Astrocyte (in vitro differentiated cells and primary cell): ENCODE measurements at regions not wholly inside any gene's neighbourhood (a gene's known extent, or its start where the extent isn't known, plus 50 kb on each side); places are given as distances from the start of the nearest gene placed in this dataset.
A peak's percentile ranks its signal among the peaks of the same experiment; 100 is the strongest.
"Not testable (repeated sequence)": the region's sequence is repeated elsewhere in the genome, so short reads cannot be mapped to it uniquely, and the experiment has no call there.

Source experiments
- DNase-seq: peaks from one replicate; pipeline ENCODE4 v3.0.0-alpha.2; 2010; ENCODE audit warnings: low read depth
- FAIRE-seq: peaks from 2 replicates; lab custom pipeline; 2011; peaks lifted over from hg19 to GRCh38; lab: Jason Lieb, UNC
- H2AFZ ChIP-seq: 2 replicates; pipeline ENCODE4 v1.6.0; 2012; ENCODE audit warnings: low read depth, low read length, inconsistent platforms
- H3K27ac ChIP-seq: 2 replicates; pipeline ENCODE4 v1.5.1; 2011; ENCODE audit warnings: low read depth, low read length, inconsistent platforms
- H3K27me3 ChIP-seq: 2 replicates; pipeline ENCODE4 v1.6.0; 2011; ENCODE audit warnings: low read length, inconsistent platforms; ENCODE audit not compliant: insufficient read depth
- H3K36me3 ChIP-seq: 2 replicates; pipeline ENCODE4 v1.5.1; 2011; ENCODE audit warnings: low read length, inconsistent platforms; ENCODE audit not compliant: insufficient read depth
- H3K4me1 ChIP-seq: 2 replicates; pipeline ENCODE4 v1.5.1; 2011; ENCODE audit warnings: low read length, inconsistent platforms; ENCODE audit not compliant: insufficient read depth
- H3K4me2 ChIP-seq: 2 replicates; pipeline ENCODE4 v1.6.0; 2012; ENCODE audit warnings: low read length, inconsistent platforms
- H3K4me3 ChIP-seq: 2 replicates; pipeline ENCODE4 v1.5.1; 2011; ENCODE audit warnings: low read depth, mild to moderate bottlenecking, low read length, inconsistent platforms; ENCODE audit not compliant: insufficient read depth
- H3K79me2 ChIP-seq: 2 replicates; pipeline ENCODE4 v1.6.0; 2012; ENCODE audit warnings: mild to moderate bottlenecking, low read length, inconsistent platforms; ENCODE audit not compliant: insufficient read depth
- H3K9ac ChIP-seq: 2 replicates; pipeline ENCODE4 v1.6.0; 2012; ENCODE audit warnings: mild to moderate bottlenecking, low read length, inconsistent platforms
- H3K9me3 ChIP-seq: 2 replicates; pipeline ENCODE4 v1.5.1; 2012; ENCODE audit warnings: low read depth, mild to moderate bottlenecking, low read length, inconsistent platforms; ENCODE audit not compliant: insufficient read depth
- H4K20me1 ChIP-seq: 2 replicates; pipeline ENCODE4 v1.6.0; 2012; ENCODE audit warnings: low read length, inconsistent platforms; ENCODE audit not compliant: insufficient read depth
- H3K27ac Mint-ChIP-seq: one replicate; pipeline ENCODE4 v1.8.0; 2021; ENCODE audit warnings: mild to moderate bottlenecking, mixed read lengths; ENCODE audit not compliant: unreplicated experiment
- H3K27me3 Mint-ChIP-seq: one replicate; pipeline ENCODE4 v1.8.0; 2021; ENCODE audit warnings: low read depth, mixed read lengths; ENCODE audit not compliant: unreplicated experiment
- H3K36me3 Mint-ChIP-seq: one replicate; pipeline ENCODE4 v1.8.0; 2021; ENCODE audit warnings: low read depth, mixed read lengths; ENCODE audit not compliant: unreplicated experiment
- H3K4me1 Mint-ChIP-seq: one replicate; pipeline ENCODE4 v1.8.0; 2021; ENCODE audit warnings: low read depth, mixed read lengths; ENCODE audit not compliant: unreplicated experiment
- H3K4me3 Mint-ChIP-seq: one replicate; pipeline ENCODE4 v1.8.0; 2021; ENCODE audit warnings: mild to moderate bottlenecking, moderate library complexity, mixed read lengths; ENCODE audit not compliant: unreplicated experiment
- H3K9me3 Mint-ChIP-seq: one replicate; pipeline ENCODE4 v1.8.0; 2021; ENCODE audit warnings: mild to moderate bottlenecking, mixed read lengths; ENCODE audit not compliant: unreplicated experiment

DNA sequence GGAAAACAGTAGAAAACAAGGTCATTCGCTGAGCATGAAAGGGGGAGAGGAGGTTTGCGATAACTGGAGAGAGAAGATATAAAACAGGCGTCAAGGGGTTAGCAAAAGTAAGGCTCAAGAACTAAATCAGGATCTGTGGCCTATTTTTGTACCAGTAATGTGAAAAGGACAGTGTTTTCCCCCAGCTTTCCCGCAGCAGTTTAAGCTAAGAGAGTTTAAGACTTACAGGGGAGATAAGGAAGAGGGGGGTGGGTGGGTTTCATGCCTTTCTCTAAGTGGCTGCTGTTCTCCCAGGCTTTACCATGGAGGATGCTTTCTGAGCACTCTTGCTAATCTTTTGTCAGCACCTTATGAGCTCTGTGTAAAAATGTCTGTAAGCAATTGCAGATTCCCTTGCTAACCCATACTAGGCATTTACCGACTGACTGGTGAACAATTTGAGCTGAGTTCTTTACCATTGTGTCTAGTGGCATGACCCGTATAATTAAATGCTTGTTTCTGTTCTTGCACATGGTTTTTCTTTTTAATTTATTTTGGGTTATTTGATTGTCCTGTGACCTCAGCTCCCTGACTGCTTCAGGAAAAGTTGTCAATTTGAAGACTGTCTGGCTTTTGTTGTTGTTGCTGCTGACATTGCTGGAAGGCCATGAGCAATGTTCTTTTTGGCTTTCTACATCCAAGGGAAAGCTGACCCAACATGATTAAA, 144.0 kb downstream of the KBTBD2 start:
- not testable (repeated sequence) for H3K27me3 ChIP-seq, H3K4me1 Mint-ChIP-seq, FAIRE-seq, H3K79me2 ChIP-seq, H3K4me3 Mint-ChIP-seq, H3K27ac ChIP-seq, H2AFZ ChIP-seq, H3K36me3 Mint-ChIP-seq, H3K4me2 ChIP-seq, H3K36me3 ChIP-seq, H4K20me1 ChIP-seq, DNase-seq, H3K9ac ChIP-seq, H3K4me3 ChIP-seq, H3K27ac Mint-ChIP-seq, H3K4me1 ChIP-seq, H3K9me3 Mint-ChIP-seq, H3K9me3 ChIP-seq, H3K27me3 Mint-ChIP-seq

DNA sequence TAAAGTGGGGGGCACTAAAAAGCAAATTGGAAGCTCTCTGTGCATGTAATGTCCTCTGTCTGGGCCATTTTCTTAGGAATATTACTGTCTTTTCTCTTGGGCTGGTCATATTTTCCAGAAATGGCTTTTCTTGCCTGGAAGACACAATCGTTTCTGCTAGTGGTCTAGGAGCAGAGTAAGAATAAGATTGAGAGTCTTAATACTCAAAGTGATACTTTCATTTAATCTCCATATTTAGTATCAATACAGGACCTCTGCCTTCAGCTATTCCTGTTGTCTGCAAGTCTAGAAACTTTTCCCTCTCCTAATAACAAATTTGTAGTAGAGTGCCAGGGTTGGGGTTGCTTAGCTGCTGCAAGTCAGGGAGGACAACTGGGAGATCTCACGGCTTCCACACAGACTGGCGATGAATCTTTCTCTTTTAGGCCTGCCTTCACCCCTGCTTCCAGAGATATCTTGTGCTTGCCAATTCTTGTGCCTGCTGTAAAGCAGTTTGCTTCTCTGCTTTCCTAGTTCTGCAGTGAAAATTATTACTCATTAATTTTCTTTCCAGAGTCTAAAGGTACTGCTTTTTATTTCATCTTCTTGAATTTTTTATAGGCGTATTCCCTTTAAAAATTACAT, 149.6 kb downstream of the KBTBD2 start:
- H3K9ac ChIP-seq, DNase-seq, H3K36me3 ChIP-seq, FAIRE-seq, H3K9me3 Mint-ChIP-seq, H3K27me3 ChIP-seq, H3K9me3 ChIP-seq, H3K27me3 Mint-ChIP-seq, H2AFZ ChIP-seq, H3K36me3 Mint-ChIP-seq, H3K4me1 Mint-ChIP-seq, H3K79me2 ChIP-seq, H3K4me1 ChIP-seq, H4K20me1 ChIP-seq, H3K4me2 ChIP-seq, H3K4me3 ChIP-seq, H3K4me3 Mint-ChIP-seq, H3K27ac ChIP-seq, H3K27ac Mint-ChIP-seq: not testable (repeated sequence)

DNA sequence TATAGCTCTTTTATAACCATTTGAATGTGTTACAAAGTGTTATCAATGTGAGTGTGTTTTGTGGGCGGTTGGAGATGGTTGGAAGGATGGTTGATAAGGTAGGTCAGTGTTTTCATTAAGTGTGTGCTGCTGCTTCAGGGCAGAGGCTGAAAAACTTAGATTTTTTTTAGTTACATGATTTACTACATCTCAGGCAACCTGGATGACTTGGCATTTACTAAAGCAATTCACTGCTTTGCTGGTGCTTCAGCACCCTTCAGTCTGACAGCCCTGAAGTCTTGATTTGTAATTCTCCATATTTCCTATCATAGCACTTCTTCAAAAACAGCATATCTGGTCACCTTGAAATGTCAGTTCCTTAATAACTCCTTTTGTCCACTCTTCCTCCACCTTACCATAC, 151.8 kb downstream of the KBTBD2 start:
- H3K4me1 Mint-ChIP-seq, H3K4me3 Mint-ChIP-seq: not testable (repeated sequence)

DNA sequence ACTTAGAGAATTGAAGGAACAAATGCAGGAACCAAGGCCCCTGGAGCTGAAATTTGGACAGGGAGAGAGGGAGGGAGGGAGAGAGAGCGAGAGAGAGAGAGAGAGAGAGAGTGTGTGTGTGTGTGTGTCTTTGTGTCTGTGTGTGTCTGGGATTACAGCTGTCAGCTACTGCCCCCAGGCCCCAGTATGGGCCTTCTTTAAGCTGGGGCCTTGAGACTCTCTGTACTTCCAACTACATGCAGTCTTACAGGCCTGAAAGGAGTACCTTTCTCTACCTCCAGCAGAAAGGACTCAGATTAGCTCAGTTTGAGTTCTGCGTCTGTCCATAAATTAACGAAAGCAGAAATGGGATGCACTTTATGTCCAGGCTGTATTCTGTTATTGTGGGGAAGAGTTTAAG, 153.2 kb downstream of the KBTBD2 start:
- not testable (repeated sequence) for H3K36me3 ChIP-seq, H3K27ac Mint-ChIP-seq, H3K4me2 ChIP-seq, FAIRE-seq, H3K4me3 Mint-ChIP-seq, H3K36me3 Mint-ChIP-seq, H3K4me3 ChIP-seq, H2AFZ ChIP-seq, H3K27me3 Mint-ChIP-seq, DNase-seq, H3K9me3 Mint-ChIP-seq, H3K4me1 ChIP-seq, H3K27me3 ChIP-seq, H3K9me3 ChIP-seq, H3K9ac ChIP-seq, H3K27ac ChIP-seq, H4K20me1 ChIP-seq, H3K4me1 Mint-ChIP-seq, H3K79me2 ChIP-seq

More for the DNA sequence above, 151.8 kb downstream of the KBTBD2 start:
- H2AFZ ChIP-seq, H3K79me2 ChIP-seq, H3K27me3 ChIP-seq, H3K36me3 ChIP-seq, H4K20me1 ChIP-seq, H3K4me3 ChIP-seq, H3K27ac Mint-ChIP-seq, H3K27me3 Mint-ChIP-seq, H3K9me3 ChIP-seq, FAIRE-seq, H3K9me3 Mint-ChIP-seq, DNase-seq, H3K36me3 Mint-ChIP-seq, H3K4me1 ChIP-seq, H3K27ac ChIP-seq, H3K4me2 ChIP-seq, H3K9ac ChIP-seq: not testable (repeated sequence)

DNA sequence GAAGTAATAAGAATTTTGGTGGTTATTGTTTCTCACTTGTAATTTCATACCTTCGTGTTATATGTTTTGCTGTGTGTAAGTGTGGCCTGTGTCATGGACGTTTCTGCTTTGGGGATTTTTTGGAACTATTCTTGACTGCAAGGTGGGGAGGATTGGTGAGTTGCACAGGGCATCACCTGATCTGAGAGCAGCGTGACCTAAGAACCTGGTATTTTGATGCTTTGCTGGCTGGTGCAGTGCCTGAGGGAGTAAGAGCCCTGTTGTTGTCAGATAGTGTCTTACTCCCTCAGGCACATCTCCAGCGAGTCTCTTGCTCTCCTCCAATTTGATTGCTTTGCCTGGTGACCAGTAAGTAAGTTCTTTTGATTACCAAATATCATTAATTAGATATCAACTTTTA, 158.8 kb downstream of the KBTBD2 start:
- H3K4me1 Mint-ChIP-seq, H3K4me2 ChIP-seq, H3K4me1 ChIP-seq, H3K9ac ChIP-seq, H3K9me3 Mint-ChIP-seq, H3K27ac ChIP-seq, H3K9me3 ChIP-seq, H3K27me3 ChIP-seq, H3K79me2 ChIP-seq, DNase-seq, H3K27me3 Mint-ChIP-seq, H4K20me1 ChIP-seq, H3K4me3 ChIP-seq, H3K36me3 Mint-ChIP-seq, H3K36me3 ChIP-seq, H3K27ac Mint-ChIP-seq, H2AFZ ChIP-seq, FAIRE-seq, H3K4me3 Mint-ChIP-seq: not testable (repeated sequence)

DNA sequence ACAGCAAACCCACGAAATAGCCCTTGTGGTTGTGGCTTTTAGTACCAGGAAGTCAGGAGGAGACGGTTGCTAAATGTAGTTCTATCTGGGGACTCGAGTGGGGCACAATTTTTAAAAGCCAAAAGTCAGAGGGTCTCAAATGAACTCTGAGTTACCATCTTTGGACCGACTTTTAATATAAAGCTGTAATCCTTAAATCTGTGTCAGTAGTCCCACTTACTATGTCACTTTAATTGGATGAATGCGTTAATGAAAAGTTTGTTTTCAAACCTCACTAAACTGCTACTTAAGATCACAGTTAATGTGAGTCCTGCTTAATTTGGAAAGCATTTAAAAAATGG, 162.3 kb downstream of the KBTBD2 start:
- not testable (repeated sequence) for H2AFZ ChIP-seq, H3K27me3 ChIP-seq, H3K79me2 ChIP-seq, H3K27ac Mint-ChIP-seq, H3K36me3 Mint-ChIP-seq, DNase-seq, H3K9ac ChIP-seq, H4K20me1 ChIP-seq, H3K4me1 Mint-ChIP-seq, H3K27ac ChIP-seq, H3K4me1 ChIP-seq, H3K27me3 Mint-ChIP-seq, H3K9me3 Mint-ChIP-seq, H3K9me3 ChIP-seq, H3K36me3 ChIP-seq, FAIRE-seq
- H3K4me3 Mint-ChIP-seq, result peak overlapping the region; percentile 82
- H3K4me2 ChIP-seq, result peak overlapping the region; percentile 82
- peak overlapping the region; percentile 61 for H3K4me3 ChIP-seq
